Neuron (in vitro differentiated cells): ENCODE measurements at regions not wholly inside any gene's neighbourhood (a gene's known extent, or its start where the extent isn't known, plus 50 kb on each side); places are given as distances from the start of the nearest gene placed in this dataset.
"Not testable (repeated sequence)": the region's sequence is repeated elsewhere in the genome, so short reads cannot be mapped to it uniquely, and the experiment has no call there.

ENCODE experiments used
- H2AFZ ChIP-seq: one replicate; pipeline ENCODE4 v1.6.1; 2013; ENCODE audit warnings: low read depth, mild to moderate bottlenecking, inconsistent platforms, low read length, moderate library complexity
- H3K27me3 ChIP-seq: one replicate; pipeline ENCODE4 v1.6.1; 2013; ENCODE audit warnings: low read length; ENCODE audit not compliant: insufficient read depth
- H3K36me3 ChIP-seq: one replicate; pipeline ENCODE4 v1.6.1; 2013; ENCODE audit warnings: low read length; ENCODE audit not compliant: insufficient read depth
- H3K4me1 ChIP-seq: one replicate; pipeline ENCODE4 v1.6.1; 2013; ENCODE audit warnings: low read length; ENCODE audit not compliant: insufficient read depth
- H3K4me3 ChIP-seq: 2 replicates; pipeline ENCODE4 v1.5.1; 2013; ENCODE audit warnings: mild to moderate bottlenecking, low read length, moderate library complexity
- H3K9me3 ChIP-seq: one replicate; pipeline ENCODE4 v1.6.1; 2013; ENCODE audit warnings: low read length

GRCh38 chr12:72876092-72876491 lies 603.9 kb downstream of the TRHDE start:
- H3K36me3 ChIP-seq = no peaks in the 10 kb centered on the region
- no peak overlapping the region for H2AFZ ChIP-seq
- peaks cover 14% of the 10 kb centered on the region for H3K4me1 ChIP-seq
- no peaks in the 10 kb centered on the region for H3K27me3 ChIP-seq
- H3K4me3 ChIP-seq = no peak overlapping the region
- H3K9me3 ChIP-seq = no peaks in the 10 kb centered on the region

- Histone ChIP-seq H3K4me3 (no peak overlapping the region), H3K27me3 (no peaks in the 10 kb centered on the region), H3K36me3 (no peaks in the 10 kb centered on the region), H3K4me1 (peaks cover 38% of the 10 kb centered on the region), H3K9me3 (no peaks in the 10 kb centered on the region), H2AFZ (peak overlapping the region; percentile 15)
Measured at GRCh38 chr12:72888693-72889092, 616.5 kb downstream of the TRHDE start.

DNA sequence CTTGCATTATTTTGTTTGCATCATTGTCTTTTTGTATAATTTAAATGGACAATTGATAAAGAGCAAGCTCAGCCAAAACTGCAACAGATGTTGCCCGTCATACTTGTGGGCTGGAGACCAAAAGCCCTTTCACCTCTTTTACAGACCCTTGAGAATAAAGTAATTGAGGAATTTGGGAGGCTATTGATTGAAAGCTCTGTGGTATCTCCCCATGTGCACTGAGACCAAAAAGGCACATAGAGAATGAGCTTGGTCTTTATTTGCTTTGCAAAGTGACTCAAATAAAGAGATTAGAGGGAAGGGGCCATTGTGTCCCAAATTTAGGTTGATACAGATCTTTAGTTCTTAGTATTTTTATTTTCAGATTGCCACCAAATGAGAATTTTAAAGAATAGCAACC lies 617.6 kb downstream of the TRHDE start:
- Histone ChIP-seq H3K4me3 (no peak overlapping the region), H3K4me1 (peaks cover 38% of the 10 kb centered on the region), H3K36me3 (no peaks in the 10 kb centered on the region)

DNA sequence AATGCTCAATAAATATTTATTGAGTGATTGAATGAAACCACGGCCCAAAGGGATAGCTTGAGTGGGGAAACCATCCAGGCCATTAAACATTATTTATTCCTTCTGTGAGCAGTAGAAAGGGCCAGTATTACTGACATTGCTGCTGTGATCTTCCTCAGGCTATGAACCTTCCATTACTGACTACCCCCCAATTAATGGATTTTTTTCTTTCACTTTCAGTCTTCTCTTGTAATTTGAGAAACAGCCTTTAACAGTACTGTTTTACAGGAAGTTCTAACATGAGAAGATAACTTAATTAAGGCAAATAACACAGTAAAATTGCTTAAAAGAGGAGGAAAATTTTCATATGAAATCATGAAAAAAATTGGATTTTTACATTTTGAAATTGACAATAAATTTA lies 629.5 kb downstream of the TRHDE start:
- no peaks in the 10 kb centered on the region for H3K9me3 ChIP-seq
- H2AFZ ChIP-seq = no peak overlapping the region
- H3K36me3 ChIP-seq = no peaks in the 10 kb centered on the region
- no peak overlapping the region for H3K4me3 ChIP-seq
- H3K4me1 ChIP-seq = peaks cover 2% of the 10 kb centered on the region
- no peaks in the 10 kb centered on the region for H3K27me3 ChIP-seq

More for the DNA sequence above, 617.6 kb downstream of the TRHDE start:
- H2AFZ ChIP-seq = no peak overlapping the region
- H3K27me3 ChIP-seq = no peaks in the 10 kb centered on the region
- H3K9me3 ChIP-seq = no peaks in the 10 kb centered on the region

GRCh38 chr12:72925716-72926115 lies 653.5 kb downstream of the TRHDE start:
- Histone ChIP-seq H3K27me3 (no peaks in the 10 kb centered on the region), H2AFZ (no peak overlapping the region), H3K4me1 (peaks cover 10% of the 10 kb centered on the region), H3K4me3 (no peak overlapping the region), H3K9me3 (no peaks in the 10 kb centered on the region), H3K36me3 (no peaks in the 10 kb centered on the region)

DNA sequence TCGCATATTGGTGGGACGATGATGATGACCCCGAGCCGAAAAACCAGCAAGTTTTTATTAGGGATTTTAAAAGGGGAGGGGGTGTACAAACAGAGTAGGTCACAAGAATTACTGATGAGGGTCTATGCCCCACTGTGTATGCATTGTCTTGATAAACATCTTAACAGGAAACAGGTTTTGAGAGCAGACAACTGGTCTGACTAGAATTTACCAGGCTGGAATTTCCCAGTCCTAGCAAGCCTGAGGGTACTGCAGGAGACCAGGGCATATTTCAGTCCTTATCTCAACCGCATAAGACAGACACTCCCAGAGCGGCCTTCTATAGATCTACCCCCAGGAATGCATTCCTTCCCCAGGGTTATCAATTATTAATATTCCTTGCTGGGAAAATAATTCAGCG lies 659.7 kb downstream of the TRHDE start:
- not testable (repeated sequence) for H3K4me3 ChIP-seq, H3K27me3 ChIP-seq, H3K4me1 ChIP-seq, H3K36me3 ChIP-seq, H2AFZ ChIP-seq, H3K9me3 ChIP-seq

- Histone ChIP-seq H3K27me3 (no peaks in the 10 kb centered on the region), H3K36me3 (no peaks in the 10 kb centered on the region), H3K9me3 (peaks cover 2% of the 10 kb centered on the region), H3K4me1 (no peaks in the 10 kb centered on the region), H2AFZ (no peak overlapping the region), H3K4me3 (no peak overlapping the region)
Measured at GRCh38 chr12:72937486-72937885, 665.3 kb downstream of the TRHDE start.

DNA sequence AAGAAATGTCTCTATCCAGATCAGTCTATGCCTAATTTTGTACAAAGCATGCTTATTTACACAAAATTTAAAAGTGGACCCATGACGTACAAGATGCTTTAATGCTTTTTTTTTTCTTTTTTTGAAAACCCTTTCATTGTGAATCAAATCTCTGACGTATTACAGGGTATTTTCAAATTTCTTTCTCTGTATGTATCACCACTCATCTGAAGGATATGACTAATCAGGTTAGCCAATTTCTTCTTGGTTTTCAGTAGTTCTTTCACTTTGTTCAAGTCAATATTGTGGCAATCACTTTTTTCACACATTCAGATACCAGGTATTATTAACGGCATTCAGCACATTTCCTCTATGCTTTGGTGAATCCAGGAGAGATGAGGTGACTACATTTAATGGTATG lies 685.3 kb downstream of the TRHDE start:
- Histone ChIP-seq H3K27me3 (no peaks in the 10 kb centered on the region), H2AFZ (no peak overlapping the region), H3K4me3 (no peak overlapping the region), H3K9me3 (no peaks in the 10 kb centered on the region), H3K36me3 (no peaks in the 10 kb centered on the region), H3K4me1 (no peaks in the 10 kb centered on the region)

DNA sequence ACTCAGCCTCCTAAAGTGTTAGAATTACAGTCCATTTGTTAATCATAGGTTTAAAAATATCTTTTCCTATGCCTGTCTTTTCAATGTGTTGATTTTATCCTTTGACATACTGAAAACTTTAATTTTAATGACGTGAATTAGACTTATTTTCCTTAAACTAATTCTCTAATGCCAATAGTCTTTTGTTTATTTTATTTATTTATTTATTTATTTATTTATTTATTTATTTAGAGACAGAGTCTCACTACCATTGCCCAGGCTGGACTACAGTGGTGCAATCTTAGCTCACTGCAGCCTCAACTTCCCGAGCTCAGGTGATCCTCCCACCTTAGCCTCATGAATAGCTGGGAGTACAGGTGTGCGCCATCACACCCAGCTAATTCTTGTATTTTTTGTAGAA lies 694.5 kb downstream of the TRHDE start:
- H3K4me3 ChIP-seq = no peak overlapping the region
- H2AFZ ChIP-seq = no peak overlapping the region
- H3K4me1 ChIP-seq = no peaks in the 10 kb centered on the region
- no peaks in the 10 kb centered on the region for H3K9me3 ChIP-seq
- no peaks in the 10 kb centered on the region for H3K36me3 ChIP-seq
- H3K27me3 ChIP-seq = no peaks in the 10 kb centered on the region

DNA sequence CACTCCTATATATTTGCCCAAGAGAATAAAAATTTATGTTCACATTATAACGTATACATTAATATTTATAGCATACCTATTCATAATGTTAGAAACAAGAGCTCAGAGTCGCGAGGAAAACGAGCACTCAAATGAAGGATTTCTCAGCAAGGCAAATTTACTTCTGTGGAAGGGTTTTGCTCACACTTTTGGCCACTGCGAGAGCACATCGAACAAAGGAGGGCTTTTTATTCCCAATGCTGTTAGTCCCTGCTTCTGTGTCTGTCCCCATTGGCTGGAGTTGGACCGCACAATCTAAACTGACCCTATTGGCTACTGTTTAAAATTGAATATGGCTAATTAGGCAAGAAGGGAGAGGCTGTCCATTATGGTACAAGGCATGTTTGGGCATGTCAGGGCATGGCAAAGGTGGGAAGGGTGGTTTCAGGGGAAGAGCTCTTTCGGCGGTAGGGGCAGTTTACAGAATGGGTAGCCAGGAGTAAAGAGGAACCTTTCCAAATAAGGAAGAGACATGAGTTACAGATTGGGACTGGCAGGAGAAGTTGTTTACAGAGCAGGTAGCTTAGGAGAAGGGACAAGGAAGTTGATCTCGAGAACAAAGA lies 702.9 kb downstream of the TRHDE start:
- Histone ChIP-seq H3K36me3 (no peaks in the 10 kb centered on the region), H3K27me3 (no peaks in the 10 kb centered on the region), H2AFZ (no peak overlapping the region), H3K4me1 (no peaks in the 10 kb centered on the region), H3K4me3 (no peak overlapping the region), H3K9me3 (no peaks in the 10 kb centered on the region)

DNA sequence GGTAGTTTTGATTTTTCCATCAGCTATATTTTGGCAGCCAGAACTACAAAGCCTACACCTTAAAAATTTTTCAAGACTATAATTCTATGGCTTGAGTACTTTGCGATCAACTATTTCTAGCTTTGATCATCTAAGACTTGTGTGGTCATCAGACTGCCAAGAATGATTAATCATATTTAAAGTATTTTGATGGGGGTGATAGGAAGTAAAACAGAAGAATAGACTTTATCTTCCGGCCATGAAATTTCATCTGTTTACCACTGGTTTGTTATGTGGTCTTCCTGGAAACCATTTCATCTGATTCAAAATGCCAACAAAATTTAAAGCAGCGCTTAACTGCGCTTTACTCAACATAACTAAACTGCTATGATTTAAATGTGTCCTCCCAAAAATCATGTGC lies 706.8 kb downstream of the TRHDE start:
- Histone ChIP-seq H3K4me3 (no peak overlapping the region), H3K9me3 (no peaks in the 10 kb centered on the region), H3K36me3 (no peaks in the 10 kb centered on the region), H2AFZ (no peak overlapping the region), H3K27me3 (no peaks in the 10 kb centered on the region), H3K4me1 (no peaks in the 10 kb centered on the region)

GRCh38 chr12:72982356-72982755 lies 710.2 kb downstream of the TRHDE start:
- H3K27me3 ChIP-seq = no peaks in the 10 kb centered on the region
- H3K4me1 ChIP-seq = no peaks in the 10 kb centered on the region
- no peak overlapping the region for H3K4me3 ChIP-seq
- no peak overlapping the region for H2AFZ ChIP-seq
- H3K36me3 ChIP-seq = no peaks in the 10 kb centered on the region
- no peaks in the 10 kb centered on the region for H3K9me3 ChIP-seq

- Histone ChIP-seq H3K4me1 (no peaks in the 10 kb centered on the region), H3K9me3 (no peaks in the 10 kb centered on the region), H3K36me3 (no peaks in the 10 kb centered on the region), H3K4me3 (no peak overlapping the region), H3K27me3 (no peaks in the 10 kb centered on the region), H2AFZ (no peak overlapping the region)
Measured at GRCh38 chr12:72986963-72987362, 714.8 kb downstream of the TRHDE start.

GRCh38 chr12:72989458-72989947 lies 717.3 kb downstream of the TRHDE start:
- H3K4me1 ChIP-seq = no peaks in the 10 kb centered on the region
- no peak overlapping the region for H2AFZ ChIP-seq
- no peaks in the 10 kb centered on the region for H3K27me3 ChIP-seq
- no peaks in the 10 kb centered on the region for H3K9me3 ChIP-seq
- H3K36me3 ChIP-seq = no peaks in the 10 kb centered on the region
- no peak overlapping the region for H3K4me3 ChIP-seq
